Activated T-cell treated with anti-CD3 and anti-CD28 coated beads for 48 hours (primary cell): ENCODE measurements at regions not wholly inside any gene's neighbourhood (a gene's known extent, or its start where the extent isn't known, plus 50 kb on each side); places are given as distances from the start of the nearest gene placed in this dataset.

ENCODE experiments used
- DNase-seq: peaks from one replicate; pipeline ENCODE4 v3.0.0-alpha.2; 2020; ENCODE audit warnings: low read depth

- DNase-seq = no peak
Observed at GRCh38 chrY:15162211-15162610, 637.9 kb downstream of the NLGN4Y start.

GRCh38 chrY:15179890-15180289, 655.6 kb downstream of the NLGN4Y start:
- DNase-seq = no peak

DNA sequence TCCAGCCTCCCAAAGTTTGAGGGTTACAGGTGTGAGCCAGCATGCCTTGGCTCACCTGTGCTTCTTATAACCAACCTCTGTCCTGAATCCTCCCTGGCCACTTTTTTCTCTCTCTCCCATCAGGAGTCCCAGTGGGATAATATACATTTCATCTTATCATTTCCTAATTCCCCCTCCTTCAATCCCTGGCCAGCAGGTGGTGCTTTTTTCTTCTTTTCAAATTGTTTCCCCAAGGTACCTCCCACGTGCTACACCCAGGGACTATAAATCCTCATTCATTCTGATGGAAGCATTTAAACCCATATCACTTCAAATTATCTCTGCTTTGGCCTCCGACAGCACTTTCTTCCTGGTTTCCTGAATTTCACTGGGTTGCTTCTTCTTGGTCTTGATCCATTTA, 704.7 kb downstream of the NLGN4Y start:
- DNase-seq = no peak

GRCh38 chrY:15239596-15240132, 715.3 kb downstream of the NLGN4Y start:
- DNase-seq = no peak

- DNase-seq = no peak
Observed at GRCh38 chrY:15259286-15259685, 735.0 kb downstream of the NLGN4Y start.

DNA sequence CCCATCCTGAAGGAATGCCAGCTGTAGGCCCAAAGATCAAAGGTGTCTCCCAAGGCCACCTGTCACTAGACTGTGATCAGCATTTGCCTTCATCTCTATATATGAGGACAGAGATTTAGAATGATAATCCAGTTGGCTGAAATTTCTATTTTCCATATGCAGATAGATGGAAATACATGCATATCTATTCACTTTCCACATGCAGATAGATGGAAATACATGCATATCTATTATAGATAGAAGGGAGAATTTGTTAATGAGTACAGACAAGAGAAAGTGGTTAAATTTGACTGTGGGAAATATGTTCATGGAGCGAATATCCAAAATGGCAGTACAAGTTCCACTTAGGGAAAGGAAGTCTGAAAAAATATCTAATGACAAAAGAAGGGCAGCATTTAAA, 762.2 kb downstream of the NLGN4Y start:
- DNase-seq = no peak

- DNase-seq = no peak
Observed at GRCh38 chrY:15289821-15290220, 765.5 kb downstream of the NLGN4Y start.

- DNase-seq = no peak
Observed at GRCh38 chrY:15292881-15293280, 768.6 kb downstream of the NLGN4Y start.

- DNase-seq = no peak
Observed at GRCh38 chrY:15301879-15302278, 777.5 kb downstream of the NLGN4Y start.

- DNase-seq = no peak
Observed at GRCh38 chrY:15312166-15312565, 787.8 kb downstream of the NLGN4Y start.

GRCh38 chrY:15324189-15324588, 799.9 kb downstream of the NLGN4Y start:
- DNase-seq = no peak

DNA sequence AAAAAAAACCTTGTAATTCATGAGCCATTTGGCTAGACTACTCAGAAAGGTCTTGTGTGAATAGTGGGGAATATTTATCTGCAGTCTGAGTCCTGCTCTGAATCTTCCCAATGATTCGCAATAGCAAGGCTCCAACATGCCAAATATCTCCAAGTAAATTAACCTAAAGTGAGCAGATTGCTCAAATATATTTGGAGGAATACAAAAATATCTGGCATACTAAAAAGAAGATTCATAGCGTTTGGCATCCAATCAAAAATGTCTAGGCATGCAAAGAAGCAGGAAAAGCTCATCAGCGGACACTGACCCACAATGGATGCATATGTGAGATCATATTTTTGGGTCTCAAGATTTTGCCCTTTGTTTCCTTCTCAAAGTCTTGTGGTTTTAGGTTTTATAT, 800.9 kb downstream of the NLGN4Y start:
- no peak for DNase-seq

- no peak for DNase-seq
Observed at GRCh38 chrY:15326673-15327072, 802.3 kb downstream of the NLGN4Y start.

- no peak for DNase-seq
Observed at GRCh38 chrY:15328848-15329247, 804.5 kb downstream of the NLGN4Y start.

- DNase-seq = no peak
Observed at GRCh38 chrY:15343522-15343921, 819.2 kb downstream of the NLGN4Y start.

GRCh38 chrY:15345471-15346155, 821.3 kb downstream of the NLGN4Y start:
- DNase-seq = no peak

DNA sequence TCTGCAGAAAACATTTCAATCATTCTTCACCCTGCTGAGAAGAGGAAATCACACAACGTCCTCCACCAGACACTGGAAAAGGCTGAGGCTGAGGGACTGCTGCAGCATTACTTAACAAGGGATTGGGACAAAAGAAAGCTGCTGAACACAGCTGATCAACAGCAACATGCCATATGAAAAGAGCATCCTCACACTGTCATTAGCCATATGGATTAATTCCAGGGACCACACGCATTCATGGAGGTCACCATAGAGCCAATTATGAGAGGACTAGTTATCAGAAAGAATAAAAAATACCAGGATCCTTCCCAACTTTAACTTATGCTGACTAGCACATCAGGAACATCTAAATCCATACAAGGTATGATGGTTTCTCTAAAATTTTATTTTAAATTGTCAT, 825.0 kb downstream of the NLGN4Y start:
- DNase-seq = no peak

DNA sequence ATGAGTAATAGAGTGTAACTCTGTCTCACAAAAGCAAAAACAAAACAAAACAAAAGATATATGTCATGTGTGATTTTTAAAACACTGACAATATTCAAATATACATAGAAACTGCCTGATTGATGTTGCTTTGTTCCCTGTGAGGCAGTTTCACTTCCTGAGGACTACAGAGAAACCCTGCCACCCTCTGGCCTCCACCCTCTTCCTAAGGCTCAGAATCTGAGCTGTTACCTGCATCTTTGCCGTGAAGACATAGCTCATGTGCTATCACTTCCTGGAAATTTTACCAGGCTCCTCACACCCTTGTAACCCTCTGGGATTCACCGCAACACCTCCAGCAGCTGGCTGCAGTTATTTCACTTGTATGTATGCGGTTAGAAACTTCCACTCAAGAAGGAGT, 831.0 kb downstream of the NLGN4Y start:
- no peak for DNase-seq

GRCh38 chrY:15360471-15360870, 836.1 kb downstream of the NLGN4Y start:
- no peak for DNase-seq

DNA sequence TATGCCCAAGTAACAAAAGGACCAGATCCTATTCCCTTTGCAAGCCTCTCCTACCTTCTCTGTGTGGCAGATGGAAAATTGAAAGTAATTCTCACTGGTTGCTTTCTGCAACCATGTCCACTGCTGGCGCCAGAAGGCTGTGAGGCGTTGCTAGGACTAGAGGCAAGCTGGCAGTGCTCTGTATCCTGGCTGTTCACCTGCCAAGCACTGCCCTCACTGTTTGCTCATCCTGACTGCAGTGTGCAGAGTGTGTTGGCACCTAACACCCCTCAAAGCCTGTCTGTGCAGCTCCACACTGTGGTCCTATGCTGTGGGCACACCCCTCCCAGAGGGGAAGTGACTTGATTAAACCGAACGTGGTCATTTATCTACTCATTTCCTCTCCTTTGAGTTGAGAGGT, 840.7 kb downstream of the NLGN4Y start:
- DNase-seq = no peak

- no peak for DNase-seq
Observed at GRCh38 chrY:15368786-15369185, 844.5 kb downstream of the NLGN4Y start.

DNA sequence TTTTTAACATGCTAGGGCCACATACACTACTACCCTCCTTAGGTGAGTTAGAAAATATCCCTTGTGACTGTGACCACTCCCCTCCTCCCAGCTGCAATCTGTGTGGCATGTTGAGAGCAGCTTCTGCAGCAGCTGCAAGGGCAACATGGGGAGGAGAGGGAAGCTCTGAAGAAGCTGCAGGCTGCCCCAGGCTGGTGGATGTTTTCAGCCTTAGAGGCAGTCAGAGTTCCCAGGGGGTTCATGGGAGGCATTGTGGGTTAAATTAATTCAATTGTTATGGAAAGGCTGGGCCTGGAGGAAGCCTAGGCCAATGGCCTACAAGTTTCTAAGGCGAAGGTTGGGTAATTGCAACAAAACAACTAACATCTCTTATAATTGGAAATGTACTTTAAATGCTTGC, 860.8 kb downstream of the NLGN4Y start:
- DNase-seq = no peak

GRCh38 chrY:15397556-15398280, 873.4 kb downstream of the NLGN4Y start:
- DNase-seq = no peak

DNA sequence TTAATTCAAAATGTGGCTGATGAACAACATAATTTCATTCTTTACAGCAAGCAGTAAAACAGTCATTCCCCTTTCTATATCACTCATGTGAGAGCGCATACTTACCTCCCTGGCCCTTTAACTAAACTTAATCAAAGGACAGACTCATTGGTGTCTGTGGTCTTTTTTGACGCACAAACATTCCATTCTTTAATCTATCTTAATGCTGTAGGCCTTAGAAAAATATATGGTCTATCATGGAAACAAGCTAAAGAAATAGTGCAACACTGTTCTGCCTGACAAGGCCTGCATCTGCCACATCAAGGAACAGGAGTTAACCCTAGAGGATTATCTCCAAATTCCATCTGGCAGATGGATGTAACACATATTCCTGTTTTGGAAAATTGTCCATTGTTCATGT, 878.1 kb downstream of the NLGN4Y start:
- no peak for DNase-seq
